ENCODE measurements at regions not wholly inside any gene's neighbourhood (a gene's known extent, or its start where the extent isn't known, plus 50 kb on each side); places are given as distances from the start of the nearest gene placed in this dataset.

- no peak for DNase-seq (ENCODE audit: low spot score)
- intact Hi-C loops (cut with DNase I): no loop called here
- ATAC-seq: no peak
Measured at GRCh38 chr7:65820287-65820950, 52.5 kb upstream of the VKORC1L1 start.

Measured in sciatic nerve (tissue), 2 donors.